GM12878 (cell line): ENCODE measurements at regions not wholly inside any gene's neighbourhood (a gene's known extent, or its start where the extent isn't known, plus 50 kb on each side); places are given as distances from the start of the nearest gene placed in this dataset.

Source experiments
- EP300 ChIP-seq, 2 experiments: fragments of 150-350 bp in 1 of 2; IDR thresholded peaks; 2 replicates each; pipeline ENCODE4 v1.6.1; 2011 to 2012; ENCODE audit warnings: low read depth in 2 of 2, low read length in 2 of 2, borderline replicate concordance in 1 of 2, improper control_type of control experiment in 1 of 2, inconsistent platforms in 1 of 2; ENCODE audit not compliant: control insufficient read depth in 1 of 2
- IRF5 ChIP-seq: fragments of 450-650 bp; IDR thresholded peaks from 2 replicates; pipeline ENCODE4 v1.6.1; 2017; ENCODE audit warnings: borderline replicate concordance
- RCOR1 ChIP-seq: conservative IDR thresholded peaks from 2 replicates; pipeline ENCODE4 v1.6.1; 2012; ENCODE audit warnings: low read depth, low read length, improper control_type of control experiment
- SMARCA5 ChIP-seq: fragments of 450-650 bp; IDR thresholded peaks from 2 replicates; pipeline ENCODE4 v1.6.1; 2017; ENCODE audit warnings: mild to moderate bottlenecking
- SREBF1 ChIP-seq: IDR thresholded peaks from 2 replicates; pipeline ENCODE4 v1.6.1; 2012; ENCODE audit warnings: mild to moderate bottlenecking, low read length
- SREBF2 ChIP-seq: IDR thresholded peaks from 2 replicates; pipeline ENCODE4 v1.6.1; 2012; ENCODE audit warnings: mild to moderate bottlenecking, low read length
- TF ChIP-seq, protein P1 (sequence below): IDR thresholded peaks from 2 replicates; pipeline ENCODE4 v1.6.1; 2012; ENCODE audit warnings: mild to moderate bottlenecking, low read depth, low read length

GRCh38 chr3:30308131-30308530 lies 298.3 kb upstream of the TGFBR2 start (continued):
- no peak for TF ChIP-seq RCOR1
- TF ChIP-seq, protein P1, sequence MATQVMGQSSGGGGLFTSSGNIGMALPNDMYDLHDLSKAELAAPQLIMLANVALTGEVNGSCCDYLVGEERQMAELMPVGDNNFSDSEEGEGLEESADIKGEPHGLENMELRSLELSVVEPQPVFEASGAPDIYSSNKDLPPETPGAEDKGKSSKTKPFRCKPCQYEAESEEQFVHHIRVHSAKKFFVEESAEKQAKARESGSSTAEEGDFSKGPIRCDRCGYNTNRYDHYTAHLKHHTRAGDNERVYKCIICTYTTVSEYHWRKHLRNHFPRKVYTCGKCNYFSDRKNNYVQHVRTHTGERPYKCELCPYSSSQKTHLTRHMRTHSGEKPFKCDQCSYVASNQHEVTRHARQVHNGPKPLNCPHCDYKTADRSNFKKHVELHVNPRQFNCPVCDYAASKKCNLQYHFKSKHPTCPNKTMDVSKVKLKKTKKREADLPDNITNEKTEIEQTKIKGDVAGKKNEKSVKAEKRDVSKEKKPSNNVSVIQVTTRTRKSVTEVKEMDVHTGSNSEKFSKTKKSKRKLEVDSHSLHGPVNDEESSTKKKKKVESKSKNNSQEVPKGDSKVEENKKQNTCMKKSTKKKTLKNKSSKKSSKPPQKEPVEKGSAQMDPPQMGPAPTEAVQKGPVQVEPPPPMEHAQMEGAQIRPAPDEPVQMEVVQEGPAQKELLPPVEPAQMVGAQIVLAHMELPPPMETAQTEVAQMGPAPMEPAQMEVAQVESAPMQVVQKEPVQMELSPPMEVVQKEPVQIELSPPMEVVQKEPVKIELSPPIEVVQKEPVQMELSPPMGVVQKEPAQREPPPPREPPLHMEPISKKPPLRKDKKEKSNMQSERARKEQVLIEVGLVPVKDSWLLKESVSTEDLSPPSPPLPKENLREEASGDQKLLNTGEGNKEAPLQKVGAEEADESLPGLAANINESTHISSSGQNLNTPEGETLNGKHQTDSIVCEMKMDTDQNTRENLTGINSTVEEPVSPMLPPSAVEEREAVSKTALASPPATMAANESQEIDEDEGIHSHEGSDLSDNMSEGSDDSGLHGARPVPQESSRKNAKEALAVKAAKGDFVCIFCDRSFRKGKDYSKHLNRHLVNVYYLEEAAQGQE, result no peak
- no peak for TF ChIP-seq SMARCA5
- TF ChIP-seq SREBF1, result no peak
- no peak for TF ChIP-seq EP300 (IDR thresholded peaks at IDR 0.05; ENCODE audit: borderline replicate concordance in 1 of 2, control insufficient read depth in 1 of 2, low read depth in 2 of 2, low read length in 2 of 2)
- TF ChIP-seq SREBF2, result no peak
- TF ChIP-seq IRF5, result no peak
